ENCODE measurements at regions not wholly inside any gene's neighbourhood (a gene's known extent, or its start where the extent isn't known, plus 50 kb on each side); places are given as distances from the start of the nearest gene placed in this dataset.

DNA sequence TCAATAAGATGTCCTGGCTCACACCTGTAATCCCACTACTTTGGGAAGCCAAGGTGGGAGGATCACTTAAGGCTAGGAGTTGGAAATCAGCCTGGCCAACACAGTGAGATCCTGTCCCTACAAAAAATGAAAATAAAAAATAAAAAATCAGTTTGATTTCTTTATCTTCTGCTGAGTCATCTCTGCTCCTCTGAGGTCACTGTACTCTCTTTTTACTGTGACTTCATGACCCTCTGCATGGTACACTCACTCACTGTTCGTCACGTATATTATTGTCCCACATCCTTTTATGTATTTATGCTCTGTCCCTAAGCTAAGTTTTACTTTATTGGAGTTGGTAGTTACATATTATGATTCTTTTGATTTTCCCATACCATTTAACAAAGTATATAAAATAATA is 333.3 kb downstream of the PCDH7 start:
- no peak for TF ChIP-seq CTCF (conservative IDR thresholded peaks at IDR 0.05; ENCODE audit: low read depth, low read length)
- no peak for TF ChIP-seq EZH2 (IDR thresholded peaks at IDR 0.05; ENCODE audit: borderline replicate concordance, low read depth, low read length, poor library complexity, severe bottlenecking)
